ENCODE measurements at regions not wholly inside any gene's neighbourhood (a gene's known extent, or its start where the extent isn't known, plus 50 kb on each side); places are given as distances from the start of the nearest gene placed in this dataset.

DNA sequence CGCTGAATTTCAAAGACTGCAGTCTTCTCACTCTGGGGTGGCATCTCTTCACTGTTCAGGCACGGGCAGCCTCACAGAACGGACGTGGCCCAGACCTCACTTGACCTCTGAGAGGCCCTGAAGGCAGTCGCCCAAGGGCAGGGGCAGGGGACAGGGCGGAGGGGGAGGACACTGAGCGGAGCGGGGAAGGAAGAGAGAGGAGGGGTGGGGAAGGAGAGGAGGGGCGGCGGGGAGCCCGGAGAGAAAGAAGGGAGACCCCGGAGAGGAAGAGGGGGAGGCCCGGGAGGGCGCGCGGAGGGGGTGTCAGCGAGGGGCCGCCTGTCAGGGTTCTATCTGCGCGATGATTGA lies 58.7 kb upstream of the COMTD1 start:
- DNase-seq (ENCODE audit: low read depth) = no peak

DNA sequence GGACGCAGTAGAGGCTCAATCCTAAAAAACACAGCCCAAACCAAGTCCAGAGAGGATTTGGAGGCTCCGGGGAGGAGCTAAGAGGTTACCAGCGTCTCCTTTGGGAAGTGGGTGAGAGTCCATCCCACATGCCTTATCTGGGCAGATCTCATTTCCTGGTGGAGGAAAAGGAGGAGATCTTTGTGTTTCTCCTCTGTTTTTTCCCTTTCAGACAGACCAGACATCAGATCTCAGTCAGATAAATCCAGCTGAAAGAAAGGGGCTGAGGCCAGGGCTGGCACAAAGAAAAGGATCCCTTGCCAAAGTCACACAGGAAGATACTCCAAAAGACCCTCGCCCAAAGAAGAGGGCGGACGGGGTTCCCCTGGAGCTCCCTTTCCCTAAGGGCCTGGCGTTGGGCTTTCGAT lies 58.3 kb upstream of the COMTD1 start:
- no peak for DNase-seq (ENCODE audit: low read depth)

DNA sequence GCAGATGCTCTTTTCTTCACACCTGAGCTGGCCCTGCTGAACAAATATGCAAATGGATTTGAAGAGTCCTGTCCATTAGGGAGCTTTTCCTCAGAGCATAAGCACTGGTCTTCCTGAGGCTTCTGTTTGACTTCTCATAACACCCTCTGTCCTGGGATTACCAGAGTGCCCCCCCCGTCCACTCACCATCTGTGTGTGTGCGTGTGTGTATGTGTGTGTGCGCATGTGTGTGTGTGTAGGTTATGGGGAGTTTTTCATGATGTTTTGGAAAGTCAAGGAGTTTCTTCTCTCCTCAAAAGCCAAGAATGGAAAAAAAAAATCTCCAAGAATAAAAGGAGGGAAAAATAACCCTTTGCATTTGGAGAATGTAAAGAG lies 57.7 kb upstream of the COMTD1 start:
- DNase-seq (ENCODE audit: low read depth) = no peak

DNA sequence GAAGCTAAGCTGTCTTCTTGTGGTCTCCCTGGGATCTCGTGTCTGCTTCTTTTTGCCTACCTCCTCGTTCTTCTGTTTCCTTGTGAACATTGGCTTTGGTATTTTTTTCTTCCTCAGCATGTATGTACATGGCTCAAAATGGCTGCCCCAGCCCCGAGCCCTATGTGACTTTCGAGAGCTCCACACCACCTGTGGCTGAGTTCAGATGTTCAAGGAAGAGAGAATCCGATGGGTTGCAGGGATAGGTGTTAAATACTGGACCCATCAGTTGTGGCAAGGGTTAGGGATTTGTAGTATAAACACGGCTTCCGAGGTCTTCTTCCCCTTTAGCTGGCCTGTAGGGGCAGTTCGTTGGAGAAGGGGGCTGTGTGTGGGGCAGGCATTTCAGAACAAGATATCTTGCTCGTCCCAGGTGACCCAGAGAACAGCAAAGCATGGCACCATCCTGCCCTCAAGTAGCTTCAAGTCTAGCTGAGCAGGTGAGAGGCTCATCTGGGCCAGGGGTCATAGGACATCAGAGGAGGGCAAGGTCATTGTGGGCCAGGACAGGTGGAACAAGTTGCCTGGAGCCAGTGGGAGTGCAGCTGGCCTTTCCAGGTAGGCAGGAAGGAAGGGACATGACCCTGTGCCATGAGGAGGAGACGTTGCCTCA lies 57.2 kb upstream of the COMTD1 start:
- DNase-seq (ENCODE audit: low read depth) = no peak

DNA sequence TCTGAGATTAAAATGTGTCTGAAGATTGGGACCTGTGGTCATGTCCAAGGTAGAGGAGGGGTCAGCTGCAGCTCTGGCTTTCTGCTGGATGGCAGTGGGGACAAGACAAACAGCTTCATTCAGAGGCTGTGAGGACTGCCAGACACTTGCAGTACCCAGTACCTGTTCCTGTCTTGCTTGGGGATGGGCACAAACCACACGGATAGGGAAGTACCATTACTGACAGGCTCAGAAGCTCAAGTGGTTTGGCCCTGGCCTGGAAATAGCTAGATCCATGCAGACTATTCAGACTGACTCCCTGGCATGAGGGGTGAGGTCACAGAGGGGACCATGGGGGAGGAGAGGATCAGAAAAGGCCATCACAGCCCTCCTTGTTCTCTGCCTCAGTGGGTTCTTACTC lies 56.0 kb upstream of the COMTD1 start:
- DNase-seq (ENCODE audit: low read depth) = no peak

DNA sequence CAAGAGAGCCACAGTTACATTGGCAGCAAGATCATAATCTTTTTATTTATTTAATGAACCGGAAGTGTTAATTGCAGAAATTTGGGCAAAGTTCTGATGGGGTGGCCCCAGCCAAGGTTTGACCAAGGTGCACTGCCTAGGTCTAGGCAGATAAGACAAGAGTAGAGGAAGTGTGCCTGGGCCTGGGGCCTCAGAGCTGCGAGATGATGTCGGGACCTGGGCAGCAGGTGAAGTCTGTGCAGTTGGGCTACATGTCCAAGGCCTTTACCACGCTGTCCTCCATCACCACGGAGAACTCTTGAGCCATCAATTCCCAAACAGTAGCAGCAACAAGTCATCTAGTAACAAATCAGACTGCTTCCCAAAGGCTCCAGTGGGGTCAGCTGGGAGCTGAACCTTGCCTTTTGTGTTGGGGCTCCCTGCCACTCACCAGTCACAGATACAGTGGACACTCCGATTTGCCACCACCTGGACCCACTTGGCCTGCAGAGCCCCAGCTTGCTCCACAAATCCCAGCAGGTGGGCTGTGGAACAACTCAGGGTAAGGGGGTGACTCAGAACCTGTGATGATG lies 52.5 kb upstream of the COMTD1 start:
- DNase-seq (ENCODE audit: low read depth) = no peak

DNA sequence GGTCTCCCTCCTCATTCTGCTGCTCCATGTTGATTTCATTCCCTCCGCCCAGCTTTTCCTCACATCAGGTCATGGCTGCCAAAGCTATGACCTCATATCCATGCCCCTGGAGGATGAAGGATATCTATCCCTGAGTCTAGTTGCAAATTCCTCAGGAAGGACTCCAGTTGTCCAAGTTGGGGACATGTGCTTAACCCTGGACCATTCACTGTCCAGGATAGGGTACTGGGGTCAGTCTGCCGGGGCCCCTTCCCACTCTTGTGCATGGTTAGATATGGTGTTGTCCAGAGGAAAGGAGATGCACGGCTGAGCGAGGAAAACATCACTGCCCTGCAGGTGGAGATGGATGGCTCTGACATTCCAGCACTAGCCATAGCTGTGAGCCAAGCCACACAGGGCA lies 51.9 kb upstream of the COMTD1 start:
- no peak for DNase-seq (ENCODE audit: low read depth)

DNA sequence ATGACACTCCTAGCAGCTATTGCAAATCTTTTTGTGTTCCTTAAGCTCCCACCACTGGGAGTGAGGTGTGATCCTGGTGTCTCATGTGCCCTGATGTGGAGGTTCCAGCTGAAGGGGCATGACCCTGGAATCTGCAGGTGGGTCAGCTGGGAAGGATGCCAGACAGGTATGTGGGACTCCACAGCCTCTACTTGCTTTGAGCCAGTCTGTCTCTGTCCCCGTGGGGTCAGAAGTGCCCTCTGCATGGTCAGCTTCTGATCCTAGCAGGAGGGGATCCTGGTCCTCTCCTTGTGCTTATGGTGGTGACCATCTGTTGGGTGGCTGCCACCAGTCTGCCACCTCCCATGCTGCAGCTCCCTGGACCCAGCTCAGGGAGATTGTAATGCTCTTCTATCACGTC lies 51.1 kb upstream of the COMTD1 start:
- no peak for DNase-seq (ENCODE audit: low read depth)

All from non-pigmented ciliary epithelial cell (primary cell).